ENCODE measurements at regions not wholly inside any gene's neighbourhood (a gene's known extent, or its start where the extent isn't known, plus 50 kb on each side); places are given as distances from the start of the nearest gene placed in this dataset.

GRCh38 chrX:100479329-100479728 is 69.3 kb upstream of the PCDH19 start:
- Histone ChIP-seq H3K36me3 (no peaks in the 10 kb centered on the region), H3K27ac (no peak overlapping the region), H3K27me3 (no peaks in the 10 kb centered on the region), H3K4me1 (no peaks in the 10 kb centered on the region), H3K9me3 (no peaks in the 10 kb centered on the region), H3K4me3 (no peak overlapping the region)
- DNase-seq (no peak), ATAC-seq (no peak)
- in situ Hi-C loops (cut with MboI; ENCODE audit: low sequenced_read_pairs in 4 of 4): no loop called here
- intact Hi-C loops (cut with DNase I; ENCODE audit: low total_unique reads): no loop called here
- TF ChIP-seq CTCF (IDR thresholded peaks at IDR 0.05 in 4 of 5, conservative IDR thresholded peaks at IDR 0.05 in 1 of 5): no peak
- TF ChIP-seq POLR2A (IDR thresholded peaks at IDR 0.05): no peak

DNA sequence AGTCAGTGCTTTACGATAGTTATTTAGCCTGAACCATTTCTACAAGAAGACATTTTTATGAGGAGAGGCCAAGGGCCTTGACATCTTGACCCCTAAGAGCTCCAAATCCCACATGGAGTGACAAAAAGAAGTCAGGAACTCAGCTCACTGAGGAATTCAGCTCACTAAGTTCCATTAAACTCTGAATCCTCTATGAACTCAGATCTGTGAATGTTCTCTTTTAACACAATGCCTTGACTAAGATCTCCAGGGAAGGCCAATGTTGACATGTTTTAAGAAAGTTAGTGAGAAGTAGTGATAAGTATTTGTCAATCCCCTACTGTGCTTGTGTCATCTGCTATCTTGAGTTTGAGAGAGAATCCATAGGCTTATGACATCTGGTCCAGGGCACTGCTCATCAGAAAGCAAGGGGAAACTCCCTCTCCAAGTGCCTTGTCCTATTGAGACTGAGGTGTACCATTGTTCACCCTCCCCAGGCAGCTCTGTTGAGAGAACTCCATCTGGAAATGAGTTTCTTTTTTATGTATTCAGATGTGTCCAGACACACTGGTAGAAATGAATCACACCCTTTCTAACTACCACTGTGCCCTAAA is 68.7 kb upstream of the PCDH19 start:
- ATAC-seq (peak in 1 of 2 donors; percentile 30), DNase-seq (no peak)
- intact Hi-C loops (cut with DNase I; ENCODE audit: low total_unique reads) (no loop called here), in situ Hi-C loops (cut with MboI; ENCODE audit: low sequenced_read_pairs in 4 of 4) (no loop called here)
- no peaks in the 10 kb centered on the region for H3K4me1 ChIP-seq
- TF ChIP-seq POLR2A (IDR thresholded peaks at IDR 0.05) (no peak), CTCF (IDR thresholded peaks at IDR 0.05 in 4 of 5, conservative IDR thresholded peaks at IDR 0.05 in 1 of 5) (no peak)
- H3K9me3 ChIP-seq: no peaks in the 10 kb centered on the region
- H3K4me3 ChIP-seq: no peak overlapping the region
- H3K36me3 ChIP-seq: no peaks in the 10 kb centered on the region
- H3K27me3 ChIP-seq: no peaks in the 10 kb centered on the region
- peak overlapping the region in 2 of 4 donors; percentile 22 to 39 for H3K27ac ChIP-seq

GRCh38 chrX:100477958-100478357 is 67.9 kb upstream of the PCDH19 start:
- in situ Hi-C loops (cut with MboI; ENCODE audit: low sequenced_read_pairs in 4 of 4) (no loop called here), intact Hi-C loops (cut with DNase I; ENCODE audit: low total_unique reads) (no loop called here)
- Histone ChIP-seq H3K4me1 (no peaks in the 10 kb centered on the region), H3K36me3 (no peaks in the 10 kb centered on the region), H3K27ac (peak overlapping the region in 3 of 4 donors; percentile 40 to 41 (median 41)), H3K27me3 (no peaks in the 10 kb centered on the region), H3K4me3 (no peak overlapping the region), H3K9me3 (no peaks in the 10 kb centered on the region)
- DNase-seq: peak; percentile 2 to 23
- peak; percentile 61 to 75 for ATAC-seq
- TF ChIP-seq POLR2A (IDR thresholded peaks at IDR 0.05) (no peak), CTCF (IDR thresholded peaks at IDR 0.05 in 4 of 5, conservative IDR thresholded peaks at IDR 0.05 in 1 of 5) (no peak)

DNA sequence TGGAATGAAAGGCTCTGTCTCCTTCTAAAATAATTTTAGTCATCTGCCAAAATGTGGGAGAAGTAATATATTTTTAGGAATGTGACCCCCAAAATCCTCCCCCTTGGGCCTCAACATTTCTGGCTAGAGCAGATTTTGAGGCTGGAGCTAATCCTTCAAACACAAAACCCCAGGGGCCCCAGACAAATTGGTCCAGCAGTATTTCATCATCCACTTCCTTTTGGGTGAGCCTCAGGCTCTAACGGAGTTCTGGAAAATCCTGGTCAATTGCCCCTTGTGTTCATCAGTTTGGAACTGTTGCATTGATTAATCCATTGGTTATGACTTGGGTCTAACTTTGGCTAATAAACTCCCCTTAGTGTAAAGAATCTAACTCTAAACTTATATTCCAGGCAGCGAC is 67.4 kb upstream of the PCDH19 start:
- ATAC-seq (no peak), DNase-seq (peak in 1 of 2 donors; percentile 18)
- intact Hi-C loops (cut with DNase I; ENCODE audit: low total_unique reads): no loop called here

More for the DNA sequence above, 67.4 kb upstream of the PCDH19 start:
- TF ChIP-seq CTCF (IDR thresholded peaks at IDR 0.05 in 4 of 5, conservative IDR thresholded peaks at IDR 0.05 in 1 of 5) (no peak), POLR2A (IDR thresholded peaks at IDR 0.05) (no peak)
- in situ Hi-C loops (cut with MboI; ENCODE audit: low sequenced_read_pairs in 4 of 4): no loop called here
- Histone ChIP-seq H3K27ac (peak overlapping the region in 3 of 4 donors; percentile 40 to 41 (median 41)), H3K4me3 (no peak overlapping the region), H3K9me3 (no peaks in the 10 kb centered on the region), H3K27me3 (no peaks in the 10 kb centered on the region), H3K4me1 (no peaks in the 10 kb centered on the region), H3K36me3 (no peaks in the 10 kb centered on the region)

Data from gastrocnemius medialis (tissue), 4 donors.